ENCODE measurements at regions not wholly inside any gene's neighbourhood (a gene's known extent, or its start where the extent isn't known, plus 50 kb on each side); places are given as distances from the start of the nearest gene placed in this dataset.

GRCh38 chr2:223697316-223697891 lies 95.2 kb upstream of the SCG2 start:
- no peak overlapping the region for H2AFZ ChIP-seq
- Mint-ChIP-seq H3K27ac (no peak overlapping the region), H3K27me3 (ENCODE audit: insufficient read depth, low read depth, poor library complexity) (no peaks in the 10 kb centered on the region), H3K36me3 (ENCODE audit: low read depth) (no peaks in the 10 kb centered on the region), H3K4me1 (peaks cover 2% of the 10 kb centered on the region; the same call in 1 of the 3 replicates), H3K4me3 (no peak overlapping the region), H3K9me3 (no peaks in the 10 kb centered on the region)
- H3K9me2 ChIP-seq (ENCODE audit: insufficient read depth) = 0 out of 2 replicates have a peak, but pooled peaks cover 2% of the 10 kb centered on the region
- H3K4me2 ChIP-seq = no peak overlapping the region
- DNase-seq (ENCODE audit: low spot score) (no peak), ATAC-seq (no peak)
- H3K27me3 ChIP-seq (ENCODE audit: insufficient read depth) = no peaks in the 10 kb centered on the region
- no peak overlapping the region for H3K4me3 ChIP-seq
- no peaks in the 10 kb centered on the region for H3F3A ChIP-seq (replicated peaks; ENCODE audit: low read depth)
- H4K20me1 ChIP-seq (replicated peaks; ENCODE audit: insufficient read depth) = no peaks in the 10 kb centered on the region
- no peaks in the 10 kb centered on the region for H3K4me1 ChIP-seq (ENCODE audit: insufficient read depth)
- TF ChIP-seq POLR2AphosphoS5 (IDR thresholded peaks at IDR 0.05; ENCODE audit: low read depth) = no peak
- TF ChIP-seq ZNF462 (CRISPR knock-in tag; IDR thresholded peaks at IDR 0.05) = no peak
- TF ChIP-seq ETS1 (IDR thresholded peaks at IDR 0.05) = no peak
- no peak for TF ChIP-seq CTCF (conservative IDR thresholded peaks at IDR 0.05; ENCODE audit: low read depth in 2 of 2)
- no peak for TF ChIP-seq EZH2 (IDR thresholded peaks at IDR 0.05; ENCODE audit: low read depth, unreplicated experiment)
- TF ChIP-seq REST (IDR thresholded peaks at IDR 0.05; ENCODE audit: unreplicated experiment) = no peak
- no peak for TF ChIP-seq NANOG (IDR thresholded peaks at IDR 0.05; ENCODE audit: borderline replicate concordance)
- TF ChIP-seq ZNF114 (CRISPR knock-in tag; IDR thresholded peaks at IDR 0.05) = no peak
- no peak for TF ChIP-seq STAT1 (IDR thresholded peaks at IDR 0.05; ENCODE audit: unreplicated experiment)
- TF ChIP-seq CREB1 (CRISPR knock-in tag; IDR thresholded peaks at IDR 0.05; ENCODE audit: low read depth) = no peak
- TF ChIP-seq EZH2phosphoT487 (IDR thresholded peaks at IDR 0.05; ENCODE audit: unreplicated experiment) = no peak
- TF ChIP-seq JUNB (IDR thresholded peaks at IDR 0.05; ENCODE audit: unreplicated experiment) = no peak
- no peak for TF ChIP-seq ZNF331 (CRISPR knock-in tag; IDR thresholded peaks at IDR 0.05; ENCODE audit: low read depth)
- H3K27ac ChIP-seq (ENCODE audit: low read depth) = no peak overlapping the region
- H3K79me2 ChIP-seq (replicated peaks; ENCODE audit: insufficient read depth) = no peaks in the 10 kb centered on the region
- no peaks in the 10 kb centered on the region for H3K36me3 ChIP-seq (ENCODE audit: insufficient read depth)

All from GM23338 (cell line).